ENCODE measurements at regions not wholly inside any gene's neighbourhood (a gene's known extent, or its start where the extent isn't known, plus 50 kb on each side); places are given as distances from the start of the nearest gene placed in this dataset.

DNA sequence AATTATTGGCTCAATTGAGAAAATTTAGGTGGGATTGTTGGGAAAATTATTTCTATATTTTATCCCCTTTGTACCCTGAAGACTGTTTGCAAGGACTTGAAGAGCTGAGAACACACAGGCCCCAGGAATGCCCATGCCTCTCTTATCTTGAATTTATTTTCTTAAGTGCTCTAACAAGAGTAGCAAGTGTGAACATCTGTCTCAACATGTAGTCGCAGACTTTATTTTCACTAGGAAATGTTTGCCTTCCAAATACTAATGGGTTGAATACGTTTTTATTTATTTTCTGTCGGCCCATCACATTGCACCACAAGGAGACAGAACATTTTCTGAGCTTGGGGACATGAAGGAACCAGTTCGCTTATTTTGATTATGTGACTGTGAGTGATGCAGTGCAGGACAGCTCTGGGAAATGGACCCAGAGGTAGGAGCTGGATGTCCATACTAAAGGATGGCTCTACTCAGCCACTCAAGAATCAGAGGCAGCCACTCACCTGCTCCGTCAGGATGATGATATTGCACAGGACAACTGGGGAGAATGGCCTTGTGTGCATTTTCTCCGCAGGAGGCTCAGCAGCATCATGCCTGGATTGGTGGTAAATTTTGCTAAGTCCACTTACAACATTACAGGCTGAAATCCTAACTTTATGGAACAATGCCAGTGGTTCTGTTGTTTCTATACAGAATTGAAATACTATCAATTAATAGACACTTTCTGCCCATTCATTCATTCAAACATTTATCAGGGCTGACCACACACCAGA lies 332.7 kb downstream of the FGFR2 start:
- H3K27me3 ChIP-seq (ENCODE audit: insufficient read depth), result no peaks in the 10 kb centered on the region
- peaks cover 13% of the 10 kb centered on the region; the same call in 2 of the 3 replicates for H3K4me1 Mint-ChIP-seq
- no peaks in the 10 kb centered on the region for H3K36me3 Mint-ChIP-seq (ENCODE audit: low read depth)
- no peaks in the 10 kb centered on the region for H4K20me1 ChIP-seq (replicated peaks; ENCODE audit: insufficient read depth)
- peaks cover 8% of the 10 kb centered on the region; the same call in 1 of the 2 replicates for H3K4me1 ChIP-seq (ENCODE audit: insufficient read depth)
- no peak overlapping the region for H3K27ac ChIP-seq (ENCODE audit: low read depth)
- no peaks in the 10 kb centered on the region for H3K79me2 ChIP-seq (replicated peaks; ENCODE audit: insufficient read depth)
- no peak overlapping the region for H2AFZ ChIP-seq
- no peak overlapping the region for H3K4me3 ChIP-seq
- H3F3A ChIP-seq (replicated peaks; ENCODE audit: low read depth), result no peaks in the 10 kb centered on the region
- DNase-seq (ENCODE audit: low spot score) (no peak), ATAC-seq (no peak)
- H3K36me3 ChIP-seq (ENCODE audit: insufficient read depth), result no peaks in the 10 kb centered on the region
- no peak overlapping the region for H3K4me2 ChIP-seq
- H3K4me3 Mint-ChIP-seq, result no peak overlapping the region
- peaks cover 3% of the 10 kb centered on the region for H3K27me3 Mint-ChIP-seq (ENCODE audit: insufficient read depth, low read depth, poor library complexity)
- TF ChIP-seq EZH2phosphoT487 (IDR thresholded peaks at IDR 0.05; ENCODE audit: unreplicated experiment) (no peak), EZH2 (IDR thresholded peaks at IDR 0.05; ENCODE audit: low read depth, unreplicated experiment) (no peak), ZNF331 (CRISPR knock-in tag; IDR thresholded peaks at IDR 0.05; ENCODE audit: low read depth) (no peak), CREB1 (CRISPR knock-in tag; IDR thresholded peaks at IDR 0.05; ENCODE audit: low read depth) (no peak)
- TF ChIP-seq, protein P1, sequence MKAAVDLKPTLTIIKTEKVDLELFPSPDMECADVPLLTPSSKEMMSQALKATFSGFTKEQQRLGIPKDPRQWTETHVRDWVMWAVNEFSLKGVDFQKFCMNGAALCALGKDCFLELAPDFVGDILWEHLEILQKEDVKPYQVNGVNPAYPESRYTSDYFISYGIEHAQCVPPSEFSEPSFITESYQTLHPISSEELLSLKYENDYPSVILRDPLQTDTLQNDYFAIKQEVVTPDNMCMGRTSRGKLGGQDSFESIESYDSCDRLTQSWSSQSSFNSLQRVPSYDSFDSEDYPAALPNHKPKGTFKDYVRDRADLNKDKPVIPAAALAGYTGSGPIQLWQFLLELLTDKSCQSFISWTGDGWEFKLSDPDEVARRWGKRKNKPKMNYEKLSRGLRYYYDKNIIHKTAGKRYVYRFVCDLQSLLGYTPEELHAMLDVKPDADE (IDR thresholded peaks at IDR 0.05), result no peak
- TF ChIP-seq, protein P2, sequence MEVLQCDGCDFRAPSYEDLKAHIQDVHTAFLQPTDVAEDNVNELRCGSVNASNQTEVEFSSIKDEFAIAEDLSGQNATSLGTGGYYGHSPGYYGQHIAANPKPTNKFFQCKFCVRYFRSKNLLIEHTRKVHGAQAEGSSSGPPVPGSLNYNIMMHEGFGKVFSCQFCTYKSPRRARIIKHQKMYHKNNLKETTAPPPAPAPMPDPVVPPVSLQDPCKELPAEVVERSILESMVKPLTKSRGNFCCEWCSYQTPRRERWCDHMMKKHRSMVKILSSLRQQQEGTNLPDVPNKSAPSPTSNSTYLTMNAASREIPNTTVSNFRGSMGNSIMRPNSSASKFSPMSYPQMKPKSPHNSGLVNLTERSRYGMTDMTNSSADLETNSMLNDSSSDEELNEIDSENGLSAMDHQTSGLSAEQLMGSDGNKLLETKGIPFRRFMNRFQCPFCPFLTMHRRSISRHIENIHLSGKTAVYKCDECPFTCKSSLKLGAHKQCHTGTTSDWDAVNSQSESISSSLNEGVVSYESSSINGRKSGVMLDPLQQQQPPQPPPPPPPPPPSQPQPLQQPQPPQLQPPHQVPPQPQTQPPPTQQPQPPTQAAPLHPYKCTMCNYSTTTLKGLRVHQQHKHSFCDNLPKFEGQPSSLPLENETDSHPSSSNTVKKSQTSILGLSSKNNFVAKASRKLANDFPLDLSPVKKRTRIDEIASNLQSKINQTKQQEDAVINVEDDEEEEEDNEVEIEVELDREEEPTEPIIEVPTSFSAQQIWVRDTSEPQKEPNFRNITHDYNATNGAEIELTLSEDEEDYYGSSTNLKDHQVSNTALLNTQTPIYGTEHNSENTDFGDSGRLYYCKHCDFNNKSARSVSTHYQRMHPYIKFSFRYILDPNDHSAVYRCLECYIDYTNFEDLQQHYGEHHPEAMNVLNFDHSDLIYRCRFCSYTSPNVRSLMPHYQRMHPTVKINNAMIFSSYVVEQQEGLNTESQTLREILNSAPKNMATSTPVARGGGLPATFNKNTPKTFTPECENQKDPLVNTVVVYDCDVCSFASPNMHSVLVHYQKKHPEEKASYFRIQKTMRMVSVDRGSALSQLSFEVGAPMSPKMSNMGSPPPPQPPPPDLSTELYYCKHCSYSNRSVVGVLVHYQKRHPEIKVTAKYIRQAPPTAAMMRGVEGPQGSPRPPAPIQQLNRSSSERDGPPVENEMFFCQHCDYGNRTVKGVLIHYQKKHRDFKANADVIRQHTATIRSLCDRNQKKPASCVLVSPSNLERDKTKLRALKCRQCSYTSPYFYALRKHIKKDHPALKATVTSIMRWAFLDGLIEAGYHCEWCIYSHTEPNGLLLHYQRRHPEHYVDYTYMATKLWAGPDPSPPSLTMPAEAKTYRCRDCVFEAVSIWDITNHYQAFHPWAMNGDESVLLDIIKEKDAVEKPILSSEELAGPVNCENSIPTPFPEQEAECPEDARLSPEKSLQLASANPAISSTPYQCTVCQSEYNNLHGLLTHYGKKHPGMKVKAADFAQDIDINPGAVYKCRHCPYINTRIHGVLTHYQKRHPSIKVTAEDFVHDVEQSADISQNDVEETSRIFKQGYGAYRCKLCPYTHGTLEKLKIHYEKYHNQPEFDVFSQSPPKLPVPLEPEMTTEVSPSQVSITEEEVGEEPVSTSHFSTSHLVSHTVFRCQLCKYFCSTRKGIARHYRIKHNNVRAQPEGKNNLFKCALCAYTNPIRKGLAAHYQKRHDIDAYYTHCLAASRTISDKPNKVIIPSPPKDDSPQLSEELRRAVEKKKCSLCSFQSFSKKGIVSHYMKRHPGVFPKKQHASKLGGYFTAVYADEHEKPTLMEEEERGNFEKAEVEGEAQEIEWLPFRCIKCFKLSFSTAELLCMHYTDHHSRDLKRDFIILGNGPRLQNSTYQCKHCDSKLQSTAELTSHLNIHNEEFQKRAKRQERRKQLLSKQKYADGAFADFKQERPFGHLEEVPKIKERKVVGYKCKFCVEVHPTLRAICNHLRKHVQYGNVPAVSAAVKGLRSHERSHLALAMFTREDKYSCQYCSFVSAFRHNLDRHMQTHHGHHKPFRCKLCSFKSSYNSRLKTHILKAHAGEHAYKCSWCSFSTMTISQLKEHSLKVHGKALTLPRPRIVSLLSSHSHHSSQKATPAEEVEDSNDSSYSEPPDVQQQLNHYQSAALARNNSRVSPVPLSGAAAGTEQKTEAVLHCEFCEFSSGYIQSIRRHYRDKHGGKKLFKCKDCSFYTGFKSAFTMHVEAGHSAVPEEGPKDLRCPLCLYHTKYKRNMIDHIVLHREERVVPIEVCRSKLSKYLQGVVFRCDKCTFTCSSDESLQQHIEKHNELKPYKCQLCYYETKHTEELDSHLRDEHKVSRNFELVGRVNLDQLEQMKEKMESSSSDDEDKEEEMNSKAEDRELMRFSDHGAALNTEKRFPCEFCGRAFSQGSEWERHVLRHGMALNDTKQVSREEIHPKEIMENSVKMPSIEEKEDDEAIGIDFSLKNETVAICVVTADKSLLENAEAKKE (CRISPR knock-in tag; IDR thresholded peaks at IDR 0.05), result no peak
- no peak overlapping the region for H3K27ac Mint-ChIP-seq
- no peaks in the 10 kb centered on the region for H3K9me2 ChIP-seq (ENCODE audit: insufficient read depth)
- H3K9me3 Mint-ChIP-seq, result no peaks in the 10 kb centered on the region; the same call in 1 of the 3 replicates

All from GM23338 (cell line).